GM19463 (cell line): ENCODE measurements at regions not wholly inside any gene's neighbourhood (a gene's known extent, or its start where the extent isn't known, plus 50 kb on each side); places are given as distances from the start of the nearest gene placed in this dataset.
"Not testable (repeated sequence)": the region's sequence is repeated elsewhere in the genome, so short reads cannot be mapped to it uniquely, and the experiment has no call there.

ENCODE experiments used
- ATAC-seq: cut with Tn5 transposase; IDR thresholded peaks from one replicate; pipeline ENCODE4 v1.9.1; 2021; ENCODE audit warnings: mild to moderate bottlenecking, moderate library complexity; ENCODE audit not compliant: unreplicated experiment

GRCh38 chr5:87185838-87186237, 81.8 kb upstream of the RASA1 start:
- ATAC-seq, result no peak

GRCh38 chr5:87188391-87188790, 79.3 kb upstream of the RASA1 start:
- no peak for ATAC-seq

DNA sequence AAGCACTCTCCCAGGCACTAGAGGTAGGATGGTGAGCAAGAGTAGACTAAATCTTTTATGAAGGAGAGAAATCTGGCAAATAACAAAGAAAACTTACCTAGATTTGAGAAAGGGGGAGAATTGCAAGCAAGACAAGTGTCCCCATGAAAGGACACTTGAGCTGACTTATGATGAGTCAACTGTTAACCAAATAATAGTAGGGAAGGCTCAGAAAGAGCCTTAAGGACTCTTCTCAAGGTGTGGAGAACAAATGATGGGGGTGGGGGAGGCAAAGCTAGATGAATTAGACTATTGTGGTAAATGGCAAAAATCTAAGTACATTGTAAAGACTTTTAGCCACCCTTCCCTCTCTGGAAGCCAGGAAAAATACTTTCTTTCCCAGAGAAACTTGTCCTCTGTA, 77.6 kb upstream of the RASA1 start:
- ATAC-seq, result no peak

GRCh38 chr5:87190687-87191086, 77.0 kb upstream of the RASA1 start:
- ATAC-seq, result no peak

DNA sequence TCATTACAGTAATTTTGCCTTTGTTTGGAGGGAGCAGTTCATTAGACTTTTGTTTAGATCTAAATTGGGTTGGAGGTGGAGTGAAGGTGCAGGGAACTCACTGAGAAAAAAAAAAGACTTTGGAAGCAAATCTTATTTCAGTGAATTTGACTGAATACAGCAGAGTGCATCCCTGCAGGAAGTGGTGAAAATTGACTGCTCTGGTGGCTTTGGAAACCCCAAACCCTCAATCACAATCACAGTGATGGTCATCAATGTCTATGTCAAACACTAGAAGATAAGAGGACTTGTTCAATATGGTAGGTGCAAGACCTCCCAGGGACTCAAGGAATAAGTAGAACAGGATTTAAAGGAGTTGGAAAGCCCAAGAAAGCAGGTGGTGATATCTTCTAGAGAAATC, 76.0 kb upstream of the RASA1 start:
- ATAC-seq, result no peak

DNA sequence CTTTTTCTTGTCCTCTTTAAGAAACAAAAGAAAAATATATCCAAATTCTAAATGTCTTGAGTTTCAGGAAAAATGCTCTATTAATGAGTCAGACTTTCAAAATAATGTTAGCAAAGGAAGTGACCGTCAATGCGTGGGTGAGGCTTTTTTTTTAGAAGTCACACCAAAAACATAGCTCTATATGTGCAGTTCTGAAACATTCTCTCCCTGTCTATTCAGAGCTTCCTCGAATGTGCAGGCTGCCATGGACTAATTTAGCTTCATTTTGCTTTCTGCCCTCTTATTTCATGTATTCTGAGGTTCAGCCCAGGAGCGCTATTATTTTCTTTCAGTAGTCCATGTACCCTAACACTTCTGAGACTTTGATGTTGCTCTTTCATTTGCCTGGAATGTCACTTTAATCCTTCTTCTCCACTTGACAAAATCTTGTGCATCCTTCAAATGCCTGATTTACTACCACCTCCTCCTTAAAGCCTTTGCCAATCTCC, 72.5 kb upstream of the RASA1 start:
- ATAC-seq, result no peak

DNA sequence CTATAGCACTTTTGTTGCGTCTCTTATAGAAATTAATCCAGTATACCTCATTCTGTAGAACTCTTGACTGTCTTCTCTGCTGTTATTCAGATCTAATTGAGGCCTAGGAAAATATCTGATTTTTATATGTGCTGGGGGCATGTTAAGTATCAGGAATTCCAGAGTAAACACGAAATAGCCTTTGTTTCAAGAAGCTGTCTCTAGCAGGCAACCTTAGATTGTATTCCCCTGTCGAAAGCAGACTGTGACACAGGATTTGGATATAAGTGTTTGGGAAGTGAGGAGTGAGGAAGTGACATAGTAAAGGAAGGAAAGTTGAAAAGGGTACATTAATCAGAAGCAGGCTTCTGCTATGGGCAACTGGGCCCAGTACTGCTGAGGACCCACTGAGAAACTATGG, 72.1 kb upstream of the RASA1 start:
- no peak for ATAC-seq

GRCh38 chr5:87198010-87198409, 69.7 kb upstream of the RASA1 start:
- no peak for ATAC-seq

DNA sequence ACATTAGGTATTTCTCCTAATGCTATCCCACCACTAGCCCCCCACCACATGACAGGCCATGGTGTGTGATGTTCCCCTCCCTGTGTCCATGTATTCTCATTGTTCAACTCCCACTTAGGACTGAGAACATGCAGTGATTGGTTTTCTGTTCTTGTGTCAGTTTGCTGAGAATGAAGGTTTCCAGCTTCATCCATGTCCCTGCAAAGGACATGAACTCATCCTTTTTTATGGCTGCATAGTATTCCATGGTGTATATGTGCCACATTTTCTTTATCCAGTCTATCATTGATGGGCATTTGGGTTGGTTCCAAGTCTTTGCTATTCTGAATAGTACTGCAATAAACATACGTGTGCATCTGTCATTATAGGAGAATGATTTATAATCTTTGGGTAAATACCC, 68.4 kb upstream of the RASA1 start:
- ATAC-seq, result not testable (repeated sequence)

GRCh38 chr5:87199704-87200103, 68.0 kb upstream of the RASA1 start:
- ATAC-seq, result not testable (repeated sequence)

- no peak for ATAC-seq
Measured at GRCh38 chr5:87210076-87210475, 57.6 kb upstream of the RASA1 start.

GRCh38 chr5:87210743-87211142, 56.9 kb upstream of the RASA1 start:
- no peak for ATAC-seq

GRCh38 chr5:87211676-87212075, 56.0 kb upstream of the RASA1 start:
- no peak for ATAC-seq

DNA sequence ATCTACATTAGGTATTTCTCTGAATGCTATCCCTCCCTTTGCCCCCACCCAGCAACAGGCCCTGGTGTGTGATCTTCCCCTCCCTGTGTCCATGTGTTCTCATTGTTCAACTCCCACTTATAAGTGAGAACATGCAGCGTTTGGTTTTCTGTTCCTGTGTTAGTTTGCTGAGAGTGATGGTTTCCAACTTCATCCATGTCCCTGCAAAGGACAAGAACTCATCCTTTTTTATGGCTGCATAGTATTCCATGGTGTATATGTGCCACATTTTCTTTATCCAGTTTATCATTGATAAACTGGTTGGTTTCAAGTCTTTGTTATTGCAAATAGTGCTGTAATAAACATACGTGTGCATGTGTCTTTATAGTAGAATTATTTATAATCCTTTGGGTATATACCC, 55.5 kb upstream of the RASA1 start:
- not testable (repeated sequence) for ATAC-seq

DNA sequence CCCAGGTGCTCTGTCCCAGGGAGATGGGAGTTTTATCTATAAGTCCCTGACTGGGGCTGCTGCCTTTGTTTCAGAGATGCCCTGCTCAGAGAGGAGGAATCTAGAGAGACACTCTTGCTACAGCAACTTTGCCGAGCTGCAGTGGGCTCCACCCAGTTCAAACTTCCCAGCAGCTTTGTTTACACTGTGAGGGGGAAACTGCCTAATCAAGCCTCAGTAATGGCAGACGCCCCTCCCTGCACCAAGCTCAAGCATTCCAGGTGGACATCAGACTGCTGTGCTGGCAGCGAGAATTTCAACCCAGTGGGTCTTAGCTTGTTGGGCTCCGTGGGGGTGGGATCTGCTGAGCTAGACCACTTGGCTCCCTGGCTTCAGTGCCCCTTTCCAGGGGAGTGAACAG, 50.2 kb upstream of the RASA1 start:
- ATAC-seq, result not testable (repeated sequence)
